Occipital lobe (tissue), 1 donor: ENCODE measurements at regions not wholly inside any gene's neighbourhood (a gene's known extent, or its start where the extent isn't known, plus 50 kb on each side); places are given as distances from the start of the nearest gene placed in this dataset.

Experiments used
- DNase-seq: peaks from one replicate; lab custom pipeline; 2025; lab: John Stamatoyannopoulos, UW

- DNase-seq, result no peak
Measured at GRCh38 chr9:134214386-134214765, 50.0 kb upstream of the RNU6ATAC start.

DNA sequence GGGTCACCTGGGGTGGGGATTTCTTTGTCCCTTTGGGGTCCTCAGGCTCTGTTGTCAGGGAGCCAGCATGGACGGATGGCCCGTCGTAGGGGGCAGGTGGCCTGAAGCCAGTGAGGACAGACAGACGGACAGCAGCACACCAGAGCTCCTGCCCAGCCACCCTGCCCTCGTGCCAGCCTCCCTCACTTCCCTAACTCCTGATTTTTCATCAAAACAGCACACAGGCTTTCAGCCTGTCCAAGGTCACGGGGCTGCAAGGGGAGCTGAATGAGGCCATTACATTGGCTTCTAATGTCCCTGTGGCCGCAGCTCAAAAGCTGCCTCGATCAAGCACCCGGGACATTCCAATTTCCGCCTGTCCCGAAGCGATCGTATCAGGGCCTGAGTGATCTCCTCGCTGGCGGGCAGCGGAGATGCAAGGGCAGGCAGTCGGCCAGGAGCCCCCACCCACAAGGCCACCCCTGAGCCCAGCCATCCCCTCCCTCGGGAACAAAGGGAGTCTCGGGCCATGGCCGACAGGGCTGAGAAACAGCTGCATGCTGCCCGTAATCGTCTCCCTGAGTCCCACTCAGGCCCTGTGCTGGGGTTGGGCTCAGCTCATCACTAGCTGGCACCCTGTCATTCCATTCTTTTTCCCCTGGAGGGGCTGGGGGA is 50.5 kb upstream of the RNU6ATAC start:
- no peak for DNase-seq

GRCh38 chr9:134215420-134215698 is 51.0 kb upstream of the RNU6ATAC start:
- DNase-seq, result no peak

DNA sequence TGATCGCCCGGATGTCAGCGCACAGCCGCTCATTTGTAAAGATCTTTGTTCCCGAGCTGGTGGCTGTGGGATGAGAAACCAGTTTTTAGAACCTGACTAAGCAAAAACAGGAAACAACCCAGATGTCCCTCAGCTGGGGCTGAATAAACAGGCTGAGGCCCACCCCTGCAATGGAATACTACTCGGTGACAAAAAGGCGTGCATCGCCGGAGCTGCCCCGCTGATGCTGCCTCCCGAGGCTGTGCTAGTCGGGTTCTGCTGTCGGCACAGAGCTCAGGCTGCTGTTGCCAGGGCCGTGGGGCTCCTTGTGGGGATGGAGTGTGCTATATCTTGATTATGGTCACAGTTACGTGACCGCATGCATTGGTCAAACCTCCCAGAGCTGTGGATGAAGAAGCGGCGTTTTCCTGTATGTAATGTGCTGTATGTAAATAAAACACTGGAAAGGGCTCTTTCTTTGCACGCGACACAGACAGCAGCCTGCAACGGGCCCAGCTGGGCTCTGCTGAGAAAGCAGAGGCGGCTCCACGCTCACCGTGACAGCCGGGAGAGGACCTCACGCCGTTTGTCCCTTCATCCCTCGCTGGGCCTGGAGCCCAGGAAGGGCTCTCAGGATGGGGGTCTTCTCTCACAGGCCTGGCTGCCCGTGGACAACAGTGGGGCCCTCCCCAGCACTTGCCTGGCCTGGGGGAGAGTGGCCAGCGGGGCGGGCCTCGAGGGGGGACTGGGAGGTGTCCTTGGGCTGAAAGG is 51.5 kb upstream of the RNU6ATAC start:
- peak; percentile 70 for DNase-seq

DNA sequence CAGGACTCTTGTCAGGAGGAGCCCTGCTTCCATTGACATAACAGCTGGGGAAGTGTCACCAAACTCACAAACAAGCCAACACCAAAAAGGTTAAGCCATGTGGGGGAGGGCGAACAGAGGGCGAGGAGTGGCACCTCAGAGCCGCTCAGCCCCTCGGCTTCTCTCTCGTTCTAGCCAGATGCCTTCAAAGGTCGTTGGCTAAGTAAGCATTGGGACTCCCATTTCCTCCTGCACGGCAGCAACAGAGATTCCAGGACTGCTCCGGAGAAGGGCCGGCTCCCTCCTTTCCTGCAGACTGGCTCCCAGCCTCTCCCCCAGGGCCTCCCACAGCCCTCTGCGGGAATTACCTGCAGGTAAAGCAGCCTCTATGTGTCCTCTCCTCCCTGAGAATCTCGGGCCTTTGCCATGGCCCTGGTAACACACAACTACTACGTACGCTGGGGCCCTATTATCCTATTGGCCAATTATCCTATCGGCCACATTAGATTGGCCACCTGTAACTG is 52.1 kb upstream of the RNU6ATAC start:
- DNase-seq, result no peak

DNA sequence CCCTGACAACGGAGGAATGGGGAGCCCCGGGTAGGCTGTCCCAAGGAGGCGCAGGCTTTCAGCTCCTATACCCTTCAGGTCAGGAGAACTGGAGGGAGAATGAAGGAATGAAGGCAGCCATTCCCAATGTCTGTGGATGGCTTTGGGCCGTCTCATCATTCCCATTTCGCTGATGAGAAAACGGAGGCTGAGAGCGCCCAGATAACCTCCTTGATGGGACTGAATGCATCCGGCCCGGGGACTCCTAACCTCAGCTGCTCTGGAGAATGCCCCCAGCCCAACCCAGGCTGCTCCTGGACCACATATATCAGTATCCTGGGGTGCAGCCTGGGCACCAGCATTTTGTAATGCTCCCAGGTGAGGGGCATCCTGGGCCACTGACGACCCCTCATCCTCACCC is 52.6 kb upstream of the RNU6ATAC start:
- no peak for DNase-seq

DNA sequence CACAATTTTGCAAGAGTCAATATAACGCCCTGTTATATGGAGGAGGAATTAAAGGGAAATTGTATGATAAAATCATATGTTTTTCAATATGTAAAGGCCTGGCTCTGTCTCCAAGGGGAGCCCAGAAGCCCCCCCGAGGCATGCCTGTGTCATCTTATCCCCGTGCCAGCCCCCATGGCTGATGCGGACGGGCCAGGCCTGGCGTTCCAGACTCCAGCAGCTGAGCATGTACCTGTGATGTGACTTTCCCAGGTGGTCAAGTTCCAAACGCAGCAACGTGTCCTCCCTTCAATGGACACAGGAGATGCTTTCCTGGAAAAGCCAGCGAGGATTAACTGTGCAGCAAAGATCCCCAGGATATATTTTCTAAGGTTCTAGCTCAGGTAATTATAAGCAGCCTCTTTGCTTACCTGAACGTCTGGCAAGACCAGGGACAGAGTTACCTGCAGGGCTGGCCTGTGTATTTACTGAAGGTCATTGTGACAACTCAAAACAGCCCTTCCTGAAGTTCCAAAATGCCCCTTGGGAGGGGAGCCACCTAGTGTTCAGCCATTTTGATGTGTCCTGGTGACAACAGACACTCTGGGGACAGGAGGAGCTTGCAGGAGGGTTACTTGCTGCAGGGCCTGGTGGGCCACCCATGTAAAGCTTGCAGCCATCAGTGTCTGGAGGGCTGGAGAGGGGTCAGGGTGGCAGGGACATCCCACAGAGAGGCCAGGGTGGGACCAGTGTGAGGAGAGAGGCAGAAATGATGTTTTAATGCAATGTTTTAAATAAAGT is 53.3 kb upstream of the RNU6ATAC start:
- DNase-seq, result no peak

GRCh38 chr9:134218230-134218629 is 53.9 kb upstream of the RNU6ATAC start:
- no peak for DNase-seq

DNA sequence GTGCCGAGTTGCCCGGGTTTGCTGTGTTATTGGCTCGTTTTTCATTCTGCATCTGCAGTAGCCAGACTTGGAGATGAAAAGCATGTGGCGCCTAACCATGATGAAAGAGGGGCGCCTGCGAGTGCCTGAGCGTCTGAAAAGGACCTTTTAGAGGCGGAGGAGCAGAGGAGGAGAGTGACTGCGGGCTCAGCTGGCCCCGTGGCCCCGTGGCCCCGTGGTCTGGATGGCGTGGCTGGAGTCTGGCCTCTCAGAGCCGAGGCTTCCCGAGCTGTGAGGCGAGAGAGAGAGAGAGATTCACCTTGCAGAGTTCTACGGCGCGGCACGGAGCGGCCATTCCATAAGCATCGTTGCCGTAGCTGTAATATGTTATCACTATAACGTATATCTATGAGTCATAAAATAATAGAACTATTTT is 55.3 kb upstream of the RNU6ATAC start:
- no peak for DNase-seq

GRCh38 chr9:134220311-134220710 is 55.9 kb upstream of the RNU6ATAC start:
- no peak for DNase-seq

DNA sequence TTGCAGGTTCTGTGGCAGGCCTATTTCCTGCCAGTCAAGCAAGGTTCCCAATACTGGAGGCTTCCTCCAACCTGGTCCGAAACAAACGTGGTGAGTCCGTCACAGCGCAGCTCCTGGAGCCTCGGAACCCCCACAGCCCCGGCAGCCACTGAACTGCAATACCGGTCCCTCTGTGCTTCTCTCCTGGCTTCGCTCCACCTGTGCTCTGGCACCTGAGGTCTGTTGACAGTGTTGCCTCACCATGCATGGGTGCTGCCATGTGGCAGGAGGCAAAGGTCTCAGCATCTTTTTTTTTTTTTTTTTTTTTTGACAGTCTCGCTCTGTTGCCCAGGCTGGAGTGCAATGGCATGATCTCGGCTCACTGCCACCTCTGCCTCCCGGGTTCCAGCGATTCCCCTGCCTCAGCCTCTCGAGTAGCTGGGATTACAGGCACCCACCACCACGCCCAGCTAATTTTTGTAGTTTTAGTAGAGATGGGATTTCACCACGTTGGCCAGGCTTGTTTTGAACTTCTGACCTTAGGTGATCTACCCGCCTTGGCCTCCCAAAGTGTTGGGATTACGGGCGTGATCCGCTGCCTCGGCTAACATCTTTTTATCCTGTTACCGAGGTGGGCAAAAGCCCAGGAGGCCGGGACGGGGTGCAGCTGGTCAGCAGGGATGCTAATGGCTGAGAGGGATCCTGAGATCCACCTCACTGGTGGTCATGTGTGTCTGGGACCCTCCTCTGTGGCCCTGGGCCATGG is 57.1 kb upstream of the RNU6ATAC start:
- no peak for DNase-seq

- DNase-seq, result no peak
Measured at GRCh38 chr9:134222018-134222573, 57.7 kb upstream of the RNU6ATAC start.

DNA sequence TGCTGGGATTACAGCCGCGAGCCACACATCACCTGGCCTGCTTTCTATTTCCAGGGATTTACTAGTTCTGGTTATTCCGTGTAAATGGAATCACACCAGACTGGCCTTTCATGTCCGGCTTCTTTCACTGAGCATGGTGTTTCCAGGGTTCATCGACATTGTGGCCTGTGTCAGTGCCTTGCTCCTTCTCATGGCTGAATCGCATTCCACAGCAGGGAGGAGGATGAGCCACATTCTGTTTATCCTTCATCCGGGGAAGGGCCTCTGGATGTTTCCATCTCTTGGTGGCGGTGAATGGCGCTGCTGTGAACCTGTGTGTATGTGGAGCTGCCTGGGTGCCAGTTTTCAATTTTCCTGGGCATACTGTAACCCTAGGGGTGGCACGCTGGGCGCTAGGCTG is 58.7 kb upstream of the RNU6ATAC start:
- DNase-seq, result no peak

- DNase-seq, result no peak
Measured at GRCh38 chr9:134223591-134224122, 59.3 kb upstream of the RNU6ATAC start.

DNA sequence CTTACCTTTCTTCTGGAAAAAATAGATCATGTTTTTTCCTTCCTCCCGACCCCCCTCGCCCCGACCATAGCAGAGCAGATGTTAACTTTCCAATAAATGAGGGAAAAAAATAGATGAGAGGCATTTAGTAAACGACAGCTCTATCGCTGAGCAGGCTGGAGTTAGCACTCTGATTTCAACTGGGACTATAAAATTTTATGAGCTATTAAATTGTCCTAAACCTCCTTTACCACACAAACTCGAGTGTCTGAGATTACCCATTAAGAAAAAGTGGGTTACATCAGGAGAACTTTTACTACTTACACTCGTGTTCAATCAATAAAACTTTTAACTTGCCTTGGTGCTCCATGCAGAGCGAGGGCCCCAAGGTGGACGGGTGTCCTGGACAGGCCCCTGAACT is 59.8 kb upstream of the RNU6ATAC start:
- no peak for DNase-seq

DNA sequence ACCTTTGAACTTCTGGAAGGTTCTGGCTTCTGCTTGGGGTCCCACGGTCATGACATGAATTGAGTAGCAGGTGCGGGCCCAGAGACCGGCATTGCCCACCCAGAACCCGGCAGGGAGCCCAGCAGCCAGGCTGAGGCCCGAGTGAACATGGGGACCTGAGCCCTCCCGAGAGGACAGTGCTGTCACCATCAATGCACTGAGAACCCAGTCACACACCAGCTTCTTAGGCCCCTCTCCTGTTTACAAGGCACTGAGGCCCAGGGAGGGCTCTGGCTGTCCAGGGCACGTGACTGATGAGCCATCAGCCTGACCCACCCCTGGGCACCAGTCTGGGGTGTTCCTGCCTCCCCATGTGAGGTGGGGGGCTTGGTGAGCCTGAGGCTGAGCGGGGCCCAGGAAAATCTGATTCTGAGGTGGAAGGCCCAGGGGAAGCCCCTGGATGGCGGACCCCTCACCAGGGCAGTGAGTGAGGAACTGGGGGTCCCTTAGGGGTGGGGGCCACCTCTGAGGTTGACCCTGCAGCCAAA is 60.3 kb upstream of the RNU6ATAC start:
- DNase-seq, result no peak

GRCh38 chr9:134225186-134225585 is 60.8 kb upstream of the RNU6ATAC start:
- DNase-seq, result no peak

GRCh38 chr9:134225816-134226215 is 61.5 kb upstream of the RNU6ATAC start:
- no peak for DNase-seq

DNA sequence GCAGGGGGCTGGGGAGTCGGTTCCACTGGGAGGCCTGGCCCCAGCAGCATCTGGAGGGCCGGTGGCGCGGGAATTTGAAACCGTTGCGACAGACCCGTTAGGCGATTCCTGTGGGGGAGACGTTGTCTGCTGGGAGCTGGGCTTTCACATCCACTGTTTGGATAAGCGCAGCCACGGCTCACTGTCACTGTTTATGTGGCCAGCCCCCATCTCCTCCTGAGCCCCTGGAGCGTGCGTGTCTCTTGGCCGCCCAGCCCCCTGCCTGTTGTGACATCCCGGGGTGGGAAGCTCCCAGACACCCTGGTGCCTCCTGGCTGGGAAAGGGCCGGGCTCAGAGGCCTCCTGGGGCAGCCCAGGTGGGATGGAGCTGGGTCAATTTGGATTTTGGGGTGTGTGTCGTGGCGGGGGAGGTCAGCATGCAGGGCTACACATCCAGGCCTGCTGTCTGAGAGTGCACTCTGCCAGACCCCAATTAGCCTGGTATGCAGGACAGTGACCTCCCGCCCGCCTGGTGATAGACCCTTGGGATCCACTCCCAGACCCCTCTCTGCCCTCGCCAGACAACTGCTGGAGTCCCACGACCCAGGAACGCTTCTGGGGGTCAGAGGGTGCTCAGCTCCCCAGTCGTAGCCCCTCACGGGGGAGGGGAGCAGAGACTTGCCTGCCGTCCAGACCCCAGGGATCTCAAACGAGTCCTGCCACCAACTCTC is 62.0 kb upstream of the RNU6ATAC start:
- DNase-seq, result no peak
